ENCODE measurements at regions not wholly inside any gene's neighbourhood (a gene's known extent, or its start where the extent isn't known, plus 50 kb on each side); places are given as distances from the start of the nearest gene placed in this dataset.

DNA sequence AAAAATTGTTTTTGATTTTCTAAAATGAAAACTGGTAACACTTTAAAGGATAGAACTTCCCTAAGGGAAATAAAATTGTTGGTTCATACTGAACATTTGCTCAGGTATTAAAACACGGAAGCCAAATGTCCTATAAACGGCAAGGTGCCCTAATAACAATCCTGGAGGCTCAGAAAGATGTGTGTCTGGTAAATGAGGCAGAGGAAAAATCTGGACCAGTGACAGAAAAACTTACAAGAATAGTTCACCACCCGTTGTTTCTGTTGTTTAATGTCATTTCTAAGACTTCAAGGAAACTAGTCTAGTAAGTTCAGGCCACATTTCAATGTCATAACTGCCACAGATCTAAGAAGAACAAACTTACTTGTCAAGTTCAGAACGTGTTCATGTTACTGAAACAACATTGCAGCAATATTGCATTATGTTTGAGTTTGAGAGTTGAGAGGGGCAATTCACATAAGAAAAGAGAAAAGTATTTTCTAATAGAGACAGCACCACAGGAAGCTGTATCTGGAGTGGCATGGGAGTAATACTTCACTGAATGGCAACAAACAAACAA lies 476.6 kb downstream of the GRXCR1 start:
- TF ChIP-seq, protein P1, sequence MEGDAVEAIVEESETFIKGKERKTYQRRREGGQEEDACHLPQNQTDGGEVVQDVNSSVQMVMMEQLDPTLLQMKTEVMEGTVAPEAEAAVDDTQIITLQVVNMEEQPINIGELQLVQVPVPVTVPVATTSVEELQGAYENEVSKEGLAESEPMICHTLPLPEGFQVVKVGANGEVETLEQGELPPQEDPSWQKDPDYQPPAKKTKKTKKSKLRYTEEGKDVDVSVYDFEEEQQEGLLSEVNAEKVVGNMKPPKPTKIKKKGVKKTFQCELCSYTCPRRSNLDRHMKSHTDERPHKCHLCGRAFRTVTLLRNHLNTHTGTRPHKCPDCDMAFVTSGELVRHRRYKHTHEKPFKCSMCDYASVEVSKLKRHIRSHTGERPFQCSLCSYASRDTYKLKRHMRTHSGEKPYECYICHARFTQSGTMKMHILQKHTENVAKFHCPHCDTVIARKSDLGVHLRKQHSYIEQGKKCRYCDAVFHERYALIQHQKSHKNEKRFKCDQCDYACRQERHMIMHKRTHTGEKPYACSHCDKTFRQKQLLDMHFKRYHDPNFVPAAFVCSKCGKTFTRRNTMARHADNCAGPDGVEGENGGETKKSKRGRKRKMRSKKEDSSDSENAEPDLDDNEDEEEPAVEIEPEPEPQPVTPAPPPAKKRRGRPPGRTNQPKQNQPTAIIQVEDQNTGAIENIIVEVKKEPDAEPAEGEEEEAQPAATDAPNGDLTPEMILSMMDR (IDR thresholded peaks at IDR 0.05) = no peak
- TF ChIP-seq ZFX (IDR thresholded peaks at IDR 0.05; ENCODE audit: borderline replicate concordance) = no peak

Data from 22Rv1 (cell line).